Fibroblast of villous mesenchyme (primary cell): ENCODE measurements at regions not wholly inside any gene's neighbourhood (a gene's known extent, or its start where the extent isn't known, plus 50 kb on each side); places are given as distances from the start of the nearest gene placed in this dataset.

Source experiments
- DNase-seq: peaks from one replicate; pipeline ENCODE4 v3.0.0-alpha.2; 2010; ENCODE audit warnings: low read depth
- H3K4me3 ChIP-seq: 2 replicates; pipeline ENCODE4 v1.5.1; 2011; ENCODE audit warnings: low read depth, mild to moderate bottlenecking, low read length
- CTCF ChIP-seq: IDR thresholded peaks from 2 replicates; pipeline ENCODE4 v1.5.1; 2012; ENCODE audit warnings: low read depth, mild to moderate bottlenecking, low read length; ENCODE audit not compliant: insufficient read depth

DNA sequence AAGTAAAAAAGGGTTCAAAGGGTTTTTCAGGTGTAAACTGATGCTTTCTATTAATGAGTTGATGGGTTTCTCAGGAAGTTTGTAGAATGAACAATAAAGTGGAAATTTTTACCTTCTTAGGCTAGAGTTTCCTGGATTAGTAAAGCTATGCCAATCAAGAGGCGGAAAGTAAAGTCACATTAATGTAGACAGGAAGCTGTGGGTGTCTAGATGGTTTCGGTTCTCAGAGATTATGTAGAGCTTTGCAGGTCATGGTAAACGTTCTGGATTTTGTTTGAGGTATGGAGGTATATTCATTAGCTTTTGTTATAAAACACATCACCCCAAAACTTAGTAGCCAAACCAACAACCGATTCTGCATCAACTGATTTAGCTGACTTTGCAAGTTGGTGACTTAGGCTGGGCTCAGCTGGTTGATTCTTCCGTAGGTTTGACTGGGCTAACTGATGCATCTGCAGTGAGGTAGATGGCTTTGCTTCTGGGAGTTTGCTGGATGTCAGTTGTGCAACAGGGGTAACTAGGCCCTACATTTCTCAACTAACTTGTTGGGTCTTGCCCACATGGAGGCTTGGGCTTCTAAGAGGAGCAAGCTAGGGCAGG, 273.8 kb downstream of the MSX2 start:
- no peak overlapping the region for H3K4me3 ChIP-seq
- no peak for TF ChIP-seq CTCF
- no peak for DNase-seq

- no peak for TF ChIP-seq CTCF
- DNase-seq: no peak
- no peak overlapping the region for H3K4me3 ChIP-seq
Measured at GRCh38 chr5:174997688-174998087, 273.3 kb downstream of the MSX2 start.

- H3K4me3 ChIP-seq: no peak overlapping the region
- no peak for DNase-seq
- TF ChIP-seq CTCF: no peak
Measured at GRCh38 chr5:174996941-174997340, 272.6 kb downstream of the MSX2 start.

- no peak for DNase-seq
- no peak for TF ChIP-seq CTCF
- no peak overlapping the region for H3K4me3 ChIP-seq
Measured at GRCh38 chr5:174995827-174996226, 271.4 kb downstream of the MSX2 start.

GRCh38 chr5:174991847-174992246, 267.5 kb downstream of the MSX2 start:
- DNase-seq: no peak
- TF ChIP-seq CTCF: no peak
- H3K4me3 ChIP-seq: no peak overlapping the region

DNA sequence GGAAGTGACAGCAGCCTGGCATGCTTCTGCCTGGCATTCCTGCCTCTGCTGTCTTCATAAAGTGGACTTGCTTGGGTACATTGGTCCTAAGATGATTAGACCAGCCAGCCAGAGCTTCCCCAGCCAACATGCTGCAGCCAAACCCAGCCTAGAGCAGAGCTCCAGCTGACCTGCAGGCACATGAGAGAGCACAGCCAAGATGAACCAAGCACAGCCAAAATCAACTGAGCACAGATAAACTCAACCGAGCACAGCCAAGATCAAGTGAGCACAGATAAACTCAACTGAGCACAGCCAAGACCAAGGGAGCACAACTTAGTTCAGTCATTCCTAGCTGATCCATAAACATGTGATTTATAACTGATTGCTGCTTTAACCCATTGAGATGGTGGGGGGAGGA, 266.5 kb downstream of the MSX2 start:
- TF ChIP-seq CTCF: no peak
- H3K4me3 ChIP-seq: no peak overlapping the region
- no peak for DNase-seq

DNA sequence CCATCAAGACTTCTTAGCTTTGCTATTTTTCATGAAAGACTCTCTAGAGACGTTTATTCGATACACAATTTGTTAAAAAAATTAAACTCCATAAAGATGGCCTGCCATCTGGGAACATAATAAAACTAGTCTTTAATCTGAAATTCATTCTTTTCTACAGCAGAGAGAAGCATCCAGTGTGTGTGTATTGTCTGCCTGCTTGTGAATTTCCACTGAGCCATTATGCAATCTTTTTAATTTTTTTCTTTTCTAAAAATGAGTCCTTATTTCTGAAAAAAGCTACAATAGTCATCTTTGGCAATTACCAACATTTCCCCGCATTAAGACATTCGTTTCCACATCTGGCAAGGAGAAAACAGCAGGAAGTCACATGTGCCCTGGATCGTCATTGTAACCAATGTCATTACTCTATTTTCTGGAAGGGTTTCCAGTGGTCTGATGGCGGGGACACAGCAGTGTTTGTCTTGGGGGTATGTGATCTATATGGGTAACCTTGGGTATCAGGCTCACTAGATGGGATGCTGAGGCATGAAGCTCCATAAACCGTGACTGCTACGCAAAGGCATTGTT, 263.1 kb downstream of the MSX2 start:
- H3K4me3 ChIP-seq: no peak overlapping the region
- DNase-seq: no peak
- TF ChIP-seq CTCF: no peak
